ENCODE measurements at regions not wholly inside any gene's neighbourhood (a gene's known extent, or its start where the extent isn't known, plus 50 kb on each side); places are given as distances from the start of the nearest gene placed in this dataset.

DNA sequence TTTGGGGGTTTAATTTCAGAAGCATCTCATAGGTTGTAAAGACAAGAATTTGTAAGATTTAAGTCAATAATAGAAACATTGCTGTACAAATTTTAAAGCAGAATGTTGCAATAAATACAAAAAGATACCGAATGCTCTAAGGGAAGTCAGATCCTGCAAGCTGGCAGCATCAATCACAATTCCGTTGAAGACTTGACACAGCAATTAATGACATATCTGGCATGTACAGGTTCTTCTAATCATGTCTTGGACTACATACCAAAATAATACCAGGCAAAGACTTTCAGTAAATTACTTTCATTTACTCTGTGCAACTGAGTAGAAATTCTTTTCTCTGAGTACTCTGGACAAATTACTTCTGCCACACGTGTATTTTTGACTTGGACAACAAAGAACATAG lies 54.0 kb upstream of the CDIN1 start:
- TF ChIP-seq, protein P1, sequence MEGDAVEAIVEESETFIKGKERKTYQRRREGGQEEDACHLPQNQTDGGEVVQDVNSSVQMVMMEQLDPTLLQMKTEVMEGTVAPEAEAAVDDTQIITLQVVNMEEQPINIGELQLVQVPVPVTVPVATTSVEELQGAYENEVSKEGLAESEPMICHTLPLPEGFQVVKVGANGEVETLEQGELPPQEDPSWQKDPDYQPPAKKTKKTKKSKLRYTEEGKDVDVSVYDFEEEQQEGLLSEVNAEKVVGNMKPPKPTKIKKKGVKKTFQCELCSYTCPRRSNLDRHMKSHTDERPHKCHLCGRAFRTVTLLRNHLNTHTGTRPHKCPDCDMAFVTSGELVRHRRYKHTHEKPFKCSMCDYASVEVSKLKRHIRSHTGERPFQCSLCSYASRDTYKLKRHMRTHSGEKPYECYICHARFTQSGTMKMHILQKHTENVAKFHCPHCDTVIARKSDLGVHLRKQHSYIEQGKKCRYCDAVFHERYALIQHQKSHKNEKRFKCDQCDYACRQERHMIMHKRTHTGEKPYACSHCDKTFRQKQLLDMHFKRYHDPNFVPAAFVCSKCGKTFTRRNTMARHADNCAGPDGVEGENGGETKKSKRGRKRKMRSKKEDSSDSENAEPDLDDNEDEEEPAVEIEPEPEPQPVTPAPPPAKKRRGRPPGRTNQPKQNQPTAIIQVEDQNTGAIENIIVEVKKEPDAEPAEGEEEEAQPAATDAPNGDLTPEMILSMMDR (IDR thresholded peaks at IDR 0.05): no peak
- TF ChIP-seq POLR2A (IDR thresholded peaks at IDR 0.05): no peak
- TF ChIP-seq EP300 (IDR thresholded peaks at IDR 0.05): no peak

All from tibial nerve (tissue), 4 donors.